ENCODE measurements at regions not wholly inside any gene's neighbourhood (a gene's known extent, or its start where the extent isn't known, plus 50 kb on each side); places are given as distances from the start of the nearest gene placed in this dataset.

GRCh38 chr10:128298587-128298986 lies 172.4 kb upstream of the MKI67 start:
- TF ChIP-seq TAF1 (IDR thresholded peaks at IDR 0.05; ENCODE audit: borderline replicate concordance, insufficient read depth, low read length) (no peak), POLR2AphosphoS5 (IDR thresholded peaks at IDR 0.05; ENCODE audit: low read depth, low read length) (no peak)

Data from PFSK-1 (cell line).